Activated CD4-positive, alpha-beta T cell treated with anti-CD3 and anti-CD28 coated beads, Interleukin-2, amount 10 ng/mL, durations not matched to agents 24 days and 14 days (primary cell): ENCODE measurements at regions not wholly inside any gene's neighbourhood (a gene's known extent, or its start where the extent isn't known, plus 50 kb on each side); places are given as distances from the start of the nearest gene placed in this dataset.

Experiments used
- DNase-seq: peaks from one replicate; pipeline ENCODE4 v3.0.0; 2022
- H3K27ac Mint-ChIP-seq: one replicate; pipeline ENCODE4 v1.8.0; 2022; ENCODE audit warnings: mild to moderate bottlenecking, mixed read lengths
- H3K27me3 Mint-ChIP-seq: one replicate; pipeline ENCODE4 v1.8.0; 2022; ENCODE audit warnings: mixed read lengths
- H3K36me3 Mint-ChIP-seq: one replicate; pipeline ENCODE4 v1.8.0; 2022; ENCODE audit warnings: low read depth, mild to moderate bottlenecking, mixed read lengths
- H3K4me1 Mint-ChIP-seq: one replicate; pipeline ENCODE4 v1.8.0; 2021; ENCODE audit warnings: mixed read lengths
- H3K4me3 Mint-ChIP-seq: one replicate; pipeline ENCODE4 v1.8.0; 2022; ENCODE audit warnings: mild to moderate bottlenecking, moderate library complexity, mixed read lengths
- H3K9me3 Mint-ChIP-seq: one replicate; pipeline ENCODE4 v1.8.0; 2021; ENCODE audit warnings: mixed read lengths
- intact Hi-C: fragments of 100-400 bp; cut with micrococcal nuclease; formaldehyde crosslinking; loops from one replicate; pipeline ENCODE4 v1.15.1; 2023

DNA sequence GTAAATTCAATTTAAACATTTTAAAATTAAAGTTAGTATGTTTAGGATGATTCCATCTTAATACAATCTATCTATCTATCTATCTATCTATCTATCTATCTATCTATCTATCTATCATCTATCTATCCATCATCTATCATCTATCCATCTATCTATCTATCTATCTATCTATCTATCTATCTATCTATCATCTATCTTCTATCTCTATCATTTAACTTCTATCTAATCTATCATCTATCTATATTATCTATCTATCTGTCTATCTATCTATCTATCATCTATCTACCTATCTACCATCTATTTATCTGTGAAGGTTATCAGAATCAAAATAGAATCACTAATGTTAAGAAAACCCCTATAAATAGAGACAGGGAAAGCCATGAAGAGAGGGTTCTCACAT lies 78.3 kb downstream of the RAMP3 start:
- Mint-ChIP-seq H3K27ac (no peak overlapping the region), H3K9me3 (no peaks in the 10 kb centered on the region)
- intact Hi-C loops: no loop called here

DNA sequence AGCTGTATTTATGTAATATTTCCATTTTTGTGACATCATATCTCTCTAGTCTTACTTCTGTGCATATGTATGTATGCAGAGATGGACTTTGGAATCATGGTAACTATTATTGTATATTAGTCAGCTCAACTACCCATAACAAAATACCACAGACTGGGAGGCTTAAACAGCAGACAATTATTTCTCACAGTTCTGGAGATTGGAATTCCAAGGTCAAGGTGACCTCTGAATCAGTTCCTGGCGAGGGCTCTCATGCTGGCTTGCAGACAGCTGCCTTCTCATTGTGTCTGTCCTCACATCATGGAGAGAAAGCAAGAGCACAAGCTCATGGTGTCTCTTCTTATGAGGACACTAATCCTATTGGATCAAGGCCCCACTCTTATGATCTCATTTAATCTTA lies 79.1 kb downstream of the RAMP3 start:
- no peak overlapping the region for H3K27ac Mint-ChIP-seq
- intact Hi-C loops: no loop called here
- H3K4me3 Mint-ChIP-seq: no peak overlapping the region
- H3K27me3 Mint-ChIP-seq: peaks cover 45% of the 10 kb centered on the region
- H3K9me3 Mint-ChIP-seq: no peaks in the 10 kb centered on the region
- H3K36me3 Mint-ChIP-seq: no peaks in the 10 kb centered on the region
- H3K4me1 Mint-ChIP-seq: peaks cover 2% of the 10 kb centered on the region
- DNase-seq: no peak

More for the DNA sequence above, 78.3 kb downstream of the RAMP3 start:
- DNase-seq: no peak
- no peaks in the 10 kb centered on the region for H3K36me3 Mint-ChIP-seq
- peaks cover 2% of the 10 kb centered on the region for H3K4me1 Mint-ChIP-seq
- H3K27me3 Mint-ChIP-seq: peaks cover 45% of the 10 kb centered on the region
- H3K4me3 Mint-ChIP-seq: no peak overlapping the region

DNA sequence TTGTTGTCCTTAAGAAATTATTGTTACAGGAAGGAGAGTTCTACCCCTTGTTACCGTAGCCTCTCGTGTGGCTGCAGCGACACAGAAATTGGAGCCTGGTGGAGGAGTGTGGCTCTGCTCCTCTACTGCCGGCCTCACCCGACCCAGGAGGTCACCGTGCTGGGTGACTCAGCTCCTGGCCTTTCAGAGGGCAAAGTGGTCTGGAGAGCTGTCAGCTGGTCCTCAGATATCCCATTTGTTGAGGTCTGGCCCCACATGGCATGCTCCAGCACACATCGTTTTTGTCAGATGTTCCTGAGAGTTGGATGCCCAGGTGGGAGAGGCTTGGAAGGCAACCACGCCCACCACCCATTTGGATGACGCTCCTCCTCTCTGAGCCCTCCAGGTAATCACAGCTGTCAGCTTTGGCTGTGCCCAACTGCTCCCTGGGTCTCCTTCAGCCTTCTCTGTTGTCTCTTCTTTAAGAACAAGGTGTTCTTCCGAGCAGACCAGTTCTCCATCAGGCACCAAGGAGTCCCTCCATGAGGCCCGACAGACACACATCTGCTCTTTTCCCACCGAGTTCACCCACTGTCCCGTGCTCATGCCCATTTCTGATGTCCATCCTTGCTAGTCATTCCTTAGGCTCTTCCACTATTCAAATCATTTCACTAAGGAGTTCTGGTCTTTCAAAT lies 80.3 kb downstream of the RAMP3 start:
- Mint-ChIP-seq H3K27ac (no peak overlapping the region), H3K27me3 (peaks cover 43% of the 10 kb centered on the region), H3K9me3 (no peaks in the 10 kb centered on the region), H3K36me3 (no peaks in the 10 kb centered on the region), H3K4me3 (no peak overlapping the region), H3K4me1 (peaks cover 2% of the 10 kb centered on the region)
- intact Hi-C loops: no loop called here
- DNase-seq: no peak

DNA sequence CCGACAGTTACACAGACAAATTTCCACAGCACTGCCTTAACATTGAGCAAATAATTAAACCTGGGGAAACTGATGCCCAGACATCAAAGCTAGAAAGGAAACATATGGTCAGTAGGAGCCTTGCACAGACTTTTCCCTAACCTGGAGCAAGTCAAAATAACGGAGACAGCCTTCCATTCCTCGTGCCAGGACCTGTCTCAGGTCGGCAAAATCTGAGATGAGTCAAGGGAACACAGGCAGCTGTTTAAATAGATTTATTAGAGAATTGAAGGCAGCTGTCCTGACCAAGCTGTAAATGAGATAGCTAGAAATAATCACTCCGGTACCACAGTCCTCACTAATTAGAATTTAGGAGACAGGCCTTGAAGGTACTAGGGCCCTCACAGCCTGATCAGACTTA lies 81.2 kb downstream of the RAMP3 start:
- no peak for DNase-seq
- Mint-ChIP-seq H3K27me3 (peaks cover 43% of the 10 kb centered on the region), H3K4me3 (no peak overlapping the region), H3K27ac (no peak overlapping the region), H3K4me1 (no peaks in the 10 kb centered on the region), H3K9me3 (no peaks in the 10 kb centered on the region), H3K36me3 (no peaks in the 10 kb centered on the region)
- intact Hi-C loops: no loop called here

DNA sequence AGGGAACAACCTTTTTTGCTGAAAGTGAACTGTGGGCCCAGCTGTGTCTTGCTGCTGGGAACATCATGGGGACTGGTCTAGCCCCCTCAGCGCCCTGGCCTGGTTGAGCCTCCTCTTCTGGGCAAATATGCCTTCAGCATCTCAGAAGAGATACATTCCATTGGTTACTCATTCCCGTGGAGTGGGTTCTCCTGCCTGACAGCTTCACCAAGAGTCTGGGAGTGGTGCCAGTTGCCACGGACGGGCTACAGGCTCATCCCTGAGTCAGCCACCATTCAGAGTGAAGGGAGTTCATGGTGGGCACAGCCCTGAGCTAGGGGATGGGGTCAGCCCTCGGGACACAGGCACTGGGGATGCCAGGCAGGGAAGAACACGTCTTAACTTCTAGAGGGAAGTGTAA lies 81.9 kb downstream of the RAMP3 start:
- Mint-ChIP-seq H3K27me3 (peaks cover 39% of the 10 kb centered on the region), H3K4me1 (no peaks in the 10 kb centered on the region), H3K36me3 (no peaks in the 10 kb centered on the region), H3K4me3 (no peak overlapping the region), H3K27ac (no peak overlapping the region), H3K9me3 (no peaks in the 10 kb centered on the region)
- intact Hi-C loops: no loop called here
- no peak for DNase-seq

DNA sequence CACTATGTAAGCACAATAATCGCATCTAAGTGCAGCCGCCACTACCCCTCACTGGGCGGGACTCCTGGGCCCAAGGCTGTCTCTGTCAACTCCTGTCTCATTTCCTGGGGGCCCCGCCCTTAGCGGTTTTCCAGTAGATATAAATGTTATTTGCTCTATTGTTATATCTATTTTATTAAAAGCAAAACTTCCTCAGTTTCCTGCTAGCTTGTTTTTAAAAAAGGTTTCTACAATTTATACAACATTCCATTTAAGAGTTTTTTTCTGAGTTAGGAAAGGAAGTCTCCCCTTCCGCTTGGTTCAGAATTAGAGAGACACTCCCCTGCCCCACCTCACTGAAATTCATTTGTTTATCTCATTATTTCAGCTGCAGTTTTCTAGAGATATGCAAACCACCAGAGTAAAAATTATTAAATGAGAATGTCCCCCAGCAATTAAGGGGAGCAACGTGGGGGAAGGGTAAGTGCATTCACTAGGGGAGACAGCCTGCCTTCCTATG lies 82.7 kb downstream of the RAMP3 start:
- intact Hi-C loops: no loop called here
- Mint-ChIP-seq H3K4me1 (no peaks in the 10 kb centered on the region), H3K27ac (no peak overlapping the region), H3K27me3 (peaks cover 39% of the 10 kb centered on the region), H3K36me3 (no peaks in the 10 kb centered on the region), H3K4me3 (no peak overlapping the region), H3K9me3 (no peaks in the 10 kb centered on the region)
- DNase-seq: no peak

DNA sequence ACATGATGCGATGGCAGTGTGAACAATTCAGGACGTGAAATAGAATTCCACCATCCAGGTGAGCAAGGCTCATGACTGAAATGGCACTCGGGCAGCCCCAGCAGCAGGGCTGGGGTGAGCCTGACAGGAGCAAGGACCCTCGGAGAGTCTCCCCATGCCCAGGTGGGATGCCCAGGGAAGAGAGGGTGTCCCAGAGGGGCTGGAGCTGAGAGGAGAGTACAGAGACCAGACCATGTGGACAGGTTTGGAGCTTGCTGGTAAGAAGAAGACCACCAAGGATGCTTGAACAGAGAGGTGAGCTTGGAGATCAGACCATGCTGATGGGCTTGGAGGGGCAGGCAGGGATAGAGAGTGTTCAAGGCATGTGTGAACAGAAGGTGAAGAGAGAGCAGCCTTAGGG lies 83.3 kb downstream of the RAMP3 start:
- H3K4me3 Mint-ChIP-seq: no peak overlapping the region
- intact Hi-C loops: no loop called here
- no peak overlapping the region for H3K27ac Mint-ChIP-seq
- H3K36me3 Mint-ChIP-seq: no peaks in the 10 kb centered on the region
- H3K9me3 Mint-ChIP-seq: no peaks in the 10 kb centered on the region
- peaks cover 43% of the 10 kb centered on the region for H3K27me3 Mint-ChIP-seq
- H3K4me1 Mint-ChIP-seq: no peaks in the 10 kb centered on the region
- no peak for DNase-seq

DNA sequence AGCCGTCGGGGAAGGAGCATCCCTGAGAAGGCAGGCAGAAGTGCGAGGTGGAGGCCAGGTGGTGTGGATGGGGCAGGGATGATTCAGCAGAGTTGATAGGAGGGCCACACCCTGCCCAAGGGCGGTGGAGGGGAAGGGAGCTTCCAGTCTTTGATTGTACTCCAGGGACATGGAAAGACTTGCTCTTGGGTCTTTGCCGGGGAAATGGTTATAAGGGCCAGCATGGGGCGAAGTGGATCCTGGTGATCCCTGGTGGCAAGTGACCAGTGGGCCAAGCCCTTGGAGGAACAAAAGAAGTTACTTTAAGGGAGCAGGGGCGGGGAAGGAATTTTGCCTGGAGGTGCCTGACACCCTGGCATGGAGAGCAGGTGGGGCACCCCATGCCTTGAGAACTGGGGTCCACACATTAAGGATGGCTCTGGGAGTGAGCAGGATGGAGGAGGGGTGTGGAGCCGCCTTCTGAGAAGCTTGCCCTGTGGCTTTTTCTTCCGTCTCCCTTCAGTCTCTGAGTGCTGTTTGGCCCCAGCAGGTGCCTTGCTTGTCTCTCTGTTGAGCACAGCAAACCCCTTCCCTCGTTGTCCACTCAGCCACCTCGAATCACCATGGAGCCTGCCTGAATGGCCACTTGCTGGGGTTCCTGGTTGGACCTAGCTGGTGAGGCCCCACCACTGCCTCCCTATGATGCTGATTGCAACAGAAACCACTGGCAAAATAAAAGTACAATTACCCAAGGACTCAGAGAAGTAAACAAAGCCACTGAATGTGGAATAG lies 83.9 kb downstream of the RAMP3 start:
- Mint-ChIP-seq H3K4me1 (no peaks in the 10 kb centered on the region), H3K27me3 (peaks cover 43% of the 10 kb centered on the region), H3K4me3 (no peak overlapping the region), H3K9me3 (no peaks in the 10 kb centered on the region), H3K27ac (peak overlapping the region; percentile 41), H3K36me3 (no peaks in the 10 kb centered on the region)
- intact Hi-C loops: no loop called here
- no peak for DNase-seq

DNA sequence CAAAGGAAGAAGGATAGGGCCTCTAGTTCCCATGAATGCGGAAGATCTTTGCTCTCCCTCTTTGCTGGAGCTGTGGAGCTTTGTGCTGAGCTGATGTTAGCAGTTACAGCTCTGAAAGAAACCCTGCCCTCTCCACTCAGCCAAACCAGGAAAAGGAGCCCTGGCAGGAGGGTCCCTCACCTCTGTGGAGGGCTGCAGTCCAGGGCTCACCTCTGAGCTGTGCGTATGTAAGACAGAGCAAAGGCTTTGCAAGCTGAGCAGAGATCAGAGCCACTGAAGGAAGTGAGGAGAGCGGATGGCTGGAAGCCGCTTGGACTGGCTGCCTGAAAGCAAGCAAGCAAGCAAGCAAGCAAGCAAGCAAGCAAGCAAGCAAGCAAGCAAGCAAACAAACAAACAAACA lies 84.7 kb downstream of the RAMP3 start:
- no peak for DNase-seq
- H3K27me3 Mint-ChIP-seq: peaks cover 45% of the 10 kb centered on the region
- H3K36me3 Mint-ChIP-seq: no peaks in the 10 kb centered on the region
- H3K4me3 Mint-ChIP-seq: no peak overlapping the region
- intact Hi-C loops: no loop called here
- H3K27ac Mint-ChIP-seq: no peak overlapping the region
- H3K4me1 Mint-ChIP-seq: no peaks in the 10 kb centered on the region
- no peaks in the 10 kb centered on the region for H3K9me3 Mint-ChIP-seq

DNA sequence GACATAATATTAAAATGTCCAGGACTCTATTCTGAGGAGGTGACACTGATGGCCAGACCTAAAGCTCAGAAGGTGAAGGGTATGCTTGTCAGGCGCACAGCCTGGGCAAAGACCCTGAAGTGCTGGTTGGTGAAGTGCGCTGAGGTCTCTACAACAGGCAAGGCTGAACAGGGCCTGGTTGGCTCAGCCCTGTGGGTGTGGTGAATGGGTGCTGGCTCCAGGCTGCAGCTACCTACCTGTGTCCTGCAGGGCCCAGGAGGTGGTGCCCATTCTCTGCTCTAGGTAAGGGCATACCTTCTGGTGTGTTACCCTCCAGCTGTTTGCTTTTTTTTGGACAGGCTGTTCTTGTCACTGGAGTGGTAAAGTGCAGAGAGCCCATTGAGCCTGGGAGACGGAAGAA lies 85.1 kb downstream of the RAMP3 start:
- Mint-ChIP-seq H3K36me3 (no peaks in the 10 kb centered on the region), H3K9me3 (no peaks in the 10 kb centered on the region), H3K27me3 (peaks cover 47% of the 10 kb centered on the region), H3K4me3 (no peak overlapping the region), H3K4me1 (no peaks in the 10 kb centered on the region), H3K27ac (no peak overlapping the region)
- no peak for DNase-seq
- intact Hi-C loops: no loop called here

DNA sequence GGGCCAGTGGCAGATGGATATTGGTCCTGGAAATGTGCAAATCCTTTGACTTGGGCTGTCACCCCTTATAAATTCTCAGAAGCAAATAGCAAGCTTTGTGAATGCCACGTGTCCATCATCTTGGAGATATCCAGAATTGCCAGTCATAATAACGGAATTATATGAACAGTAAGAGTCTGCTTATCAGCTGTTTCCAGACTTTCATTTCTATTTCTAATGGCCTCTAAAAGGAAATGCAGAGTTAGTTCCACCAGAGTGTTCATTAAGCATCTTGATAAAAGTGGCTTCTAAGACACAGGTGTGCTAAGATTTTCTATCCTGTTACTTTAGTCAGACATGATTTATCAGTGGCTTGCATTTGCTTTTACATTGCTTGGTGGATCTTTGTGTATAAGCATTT lies 87.4 kb downstream of the RAMP3 start:
- intact Hi-C loops: loop anchor here (5.0 kb wide), 1 partner anchor 48 kb away; no protein-coding TSS in a partner anchor
- Mint-ChIP-seq H3K9me3 (no peaks in the 10 kb centered on the region), H3K36me3 (no peaks in the 10 kb centered on the region), H3K27ac (no peak overlapping the region), H3K27me3 (peaks cover 56% of the 10 kb centered on the region), H3K4me1 (no peaks in the 10 kb centered on the region), H3K4me3 (no peak overlapping the region)
- DNase-seq: no peak

DNA sequence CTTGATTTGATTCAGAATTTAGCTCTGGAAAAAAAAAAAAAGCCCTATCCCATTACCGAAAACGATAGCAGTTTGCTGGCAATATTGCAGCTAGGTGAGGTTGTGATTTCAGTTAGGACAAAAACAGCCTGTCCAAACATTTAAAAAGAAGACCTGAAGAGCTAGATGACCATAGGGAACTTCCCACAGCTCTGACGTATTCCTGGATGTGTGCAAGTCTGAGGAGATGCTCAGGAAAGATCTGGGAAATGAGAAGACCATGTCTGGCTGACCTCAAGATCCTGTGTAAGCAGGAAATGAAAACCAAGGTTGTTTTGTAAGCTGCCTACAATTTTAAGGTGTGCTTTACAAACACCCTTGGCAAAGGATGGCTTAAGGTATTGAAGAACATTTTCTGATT lies 88.7 kb downstream of the RAMP3 start:
- no peak for DNase-seq
- intact Hi-C loops: loop anchor here (5.0 kb wide), 1 partner anchor 49 kb away; no protein-coding TSS in a partner anchor
- H3K27ac Mint-ChIP-seq: no peak overlapping the region
- H3K4me3 Mint-ChIP-seq: no peak overlapping the region
- H3K4me1 Mint-ChIP-seq: no peaks in the 10 kb centered on the region
- no peaks in the 10 kb centered on the region for H3K36me3 Mint-ChIP-seq
- no peaks in the 10 kb centered on the region for H3K9me3 Mint-ChIP-seq
- H3K27me3 Mint-ChIP-seq: peaks cover 54% of the 10 kb centered on the region

DNA sequence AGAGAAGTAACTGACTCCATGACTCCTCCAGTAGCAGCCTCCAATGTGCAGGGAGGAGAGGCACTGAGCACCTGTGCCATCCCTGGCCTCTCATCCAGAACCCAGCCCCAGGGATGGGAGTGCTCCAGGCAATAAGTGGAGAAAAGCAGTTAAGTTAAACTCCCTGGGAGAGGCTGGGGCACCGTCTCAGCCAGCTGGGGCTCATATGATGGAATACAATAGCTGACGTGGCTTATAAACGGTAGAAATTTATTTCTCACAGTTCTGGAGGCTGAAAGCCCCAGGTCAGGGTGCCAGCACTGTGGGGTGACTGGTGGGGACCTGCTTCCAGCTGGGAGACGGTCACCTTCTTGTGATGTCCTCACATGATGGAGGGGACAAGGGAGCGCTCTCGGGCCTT lies 94.7 kb downstream of the RAMP3 start:
- H3K9me3 Mint-ChIP-seq: no peaks in the 10 kb centered on the region
- no peak overlapping the region for H3K27ac Mint-ChIP-seq
- peaks cover 4% of the 10 kb centered on the region for H3K4me1 Mint-ChIP-seq
- no peak overlapping the region for H3K4me3 Mint-ChIP-seq
- no peak for DNase-seq
- peaks cover 40% of the 10 kb centered on the region for H3K27me3 Mint-ChIP-seq
- intact Hi-C loops: no loop called here
- H3K36me3 Mint-ChIP-seq: no peaks in the 10 kb centered on the region

DNA sequence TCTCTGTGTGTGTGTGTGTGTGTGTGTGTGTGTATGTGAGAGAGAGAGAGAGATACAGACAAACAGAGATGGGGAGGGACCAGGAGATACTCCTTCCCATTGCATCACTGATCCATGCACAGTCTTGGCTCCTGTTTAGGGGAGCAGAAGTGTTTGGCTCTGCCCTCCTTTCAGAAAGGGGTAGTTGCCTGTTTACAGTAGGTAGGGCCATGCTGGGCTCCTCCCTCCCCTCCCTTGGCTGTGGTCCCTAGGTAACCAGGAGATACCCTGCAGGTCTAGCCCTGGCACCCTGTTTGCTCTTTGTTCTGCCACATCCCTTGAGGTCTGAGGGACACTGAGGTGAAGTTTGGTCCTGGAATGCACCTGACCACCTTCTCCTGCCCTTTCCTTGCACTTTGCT lies 95.3 kb downstream of the RAMP3 start:
- H3K4me1 Mint-ChIP-seq: peaks cover 4% of the 10 kb centered on the region
- H3K27ac Mint-ChIP-seq: no peak overlapping the region
- peaks cover 34% of the 10 kb centered on the region for H3K27me3 Mint-ChIP-seq
- intact Hi-C loops: no loop called here
- H3K36me3 Mint-ChIP-seq: no peaks in the 10 kb centered on the region
- no peak overlapping the region for H3K4me3 Mint-ChIP-seq
- no peak for DNase-seq
- H3K9me3 Mint-ChIP-seq: no peaks in the 10 kb centered on the region
